ENCODE measurements at regions not wholly inside any gene's neighbourhood (a gene's known extent, or its start where the extent isn't known, plus 50 kb on each side); places are given as distances from the start of the nearest gene placed in this dataset.

- no peak for DNase-seq
- Mint-ChIP-seq H3K4me3 (no peak overlapping the region), H3K27me3 (no peaks in the 10 kb centered on the region), H3K4me1 (no peaks in the 10 kb centered on the region), H3K36me3 (no peaks in the 10 kb centered on the region), H3K27ac (no peak overlapping the region), H3K9me3 (peaks cover 0 to 11% (median under 1%) of the 10 kb centered on the region in 11 donors)
- Histone ChIP-seq H3K27me3 (ENCODE audit: control insufficient read depth in 2 of 2, insufficient read depth in 2 of 2, low read length in 2 of 2) (no peaks in the 10 kb centered on the region), H3K4me3 (ENCODE audit: low read length) (no peak overlapping the region), H3K36me3 (ENCODE audit: control insufficient read depth in 2 of 3, insufficient read depth in 3 of 3, low read length in 3 of 3) (no peaks in the 10 kb centered on the region), H3K27ac (ENCODE audit: low read depth, low read length) (no peak overlapping the region), H3K9me3 (ENCODE audit: control insufficient read depth in 2 of 3, low read length in 3 of 3) (no peaks in the 10 kb centered on the region), H3K4me1 (ENCODE audit: control insufficient read depth in 2 of 2, insufficient read depth in 2 of 2, low read length in 2 of 2) (no peaks in the 10 kb centered on the region)
- ChIA-PET CTCF (no interaction called here), POLR2A (no interaction called here)
- intact Hi-C loops (cut with micrococcal nuclease): no loop called here
- no peak for ATAC-seq
Measured at GRCh38 chr6:164258421-164258820, 843.9 kb downstream of the QKI start.

GRCh38 chr6:164252948-164253347, 838.4 kb downstream of the QKI start:
- no peak for ATAC-seq
- H3K9me3 ChIP-seq (ENCODE audit: control insufficient read depth in 2 of 3, low read length in 3 of 3): no peaks in the 10 kb centered on the region
- intact Hi-C loops (cut with micrococcal nuclease): no loop called here
- H3K36me3 ChIP-seq (ENCODE audit: control insufficient read depth in 2 of 3, insufficient read depth in 3 of 3, low read length in 3 of 3): no peaks in the 10 kb centered on the region
- ChIA-PET POLR2A (no interaction called here), CTCF (no interaction called here)
- H3K27ac Mint-ChIP-seq: no peak overlapping the region
- no peaks in the 10 kb centered on the region for H3K4me1 ChIP-seq (ENCODE audit: control insufficient read depth in 2 of 2, insufficient read depth in 2 of 2, low read length in 2 of 2)
- no peaks in the 10 kb centered on the region for H3K27me3 ChIP-seq (ENCODE audit: control insufficient read depth in 2 of 2, insufficient read depth in 2 of 2, low read length in 2 of 2)
- H3K36me3 Mint-ChIP-seq: no peaks in the 10 kb centered on the region
- no peaks in the 10 kb centered on the region for H3K27me3 Mint-ChIP-seq
- H3K27ac ChIP-seq (ENCODE audit: low read depth, low read length): no peak overlapping the region
- H3K4me1 Mint-ChIP-seq: no peaks in the 10 kb centered on the region
- no peak overlapping the region for H3K4me3 Mint-ChIP-seq
- no peak overlapping the region for H3K4me3 ChIP-seq (ENCODE audit: low read length)
- DNase-seq: no peak
- peaks cover 0 to 8% (median 2%) of the 10 kb centered on the region in 11 donors for H3K9me3 Mint-ChIP-seq

GRCh38 chr6:164252291-164252690, 837.8 kb downstream of the QKI start:
- H3K4me3 Mint-ChIP-seq: no peak overlapping the region

GRCh38 chr6:164247106-164247505, 832.6 kb downstream of the QKI start:
- no peaks in the 10 kb centered on the region for H3K36me3 ChIP-seq (ENCODE audit: control insufficient read depth in 2 of 3, insufficient read depth in 3 of 3, low read length in 3 of 3)
- DNase-seq (no peak), ATAC-seq (no peak)
- no peak overlapping the region for H3K27ac Mint-ChIP-seq
- H3K27ac ChIP-seq (ENCODE audit: low read depth, low read length): no peak overlapping the region
- H3K4me1 Mint-ChIP-seq: no peaks in the 10 kb centered on the region
- CTCF ChIA-PET: no interaction called here
- no peak overlapping the region for H3K4me3 Mint-ChIP-seq
- H3K4me3 ChIP-seq (ENCODE audit: low read length): no peak overlapping the region
- H3K27me3 Mint-ChIP-seq: no peaks in the 10 kb centered on the region
- no peaks in the 10 kb centered on the region for H3K9me3 ChIP-seq (ENCODE audit: control insufficient read depth in 2 of 3, low read length in 3 of 3)
- peaks cover 0 to 5% (median under 1%) of the 10 kb centered on the region in 11 donors for H3K9me3 Mint-ChIP-seq
- POLR2A ChIA-PET: no interaction called here
- H3K4me1 ChIP-seq (ENCODE audit: control insufficient read depth in 2 of 2, insufficient read depth in 2 of 2, low read length in 2 of 2): no peaks in the 10 kb centered on the region
- H3K36me3 Mint-ChIP-seq: no peaks in the 10 kb centered on the region
- intact Hi-C loops (cut with micrococcal nuclease): no loop called here
- no peaks in the 10 kb centered on the region for H3K27me3 ChIP-seq (ENCODE audit: control insufficient read depth in 2 of 2, insufficient read depth in 2 of 2, low read length in 2 of 2)

More at GRCh38 chr6:164252291-164252690, 837.8 kb downstream of the QKI start:
- no peak overlapping the region for H3K27ac ChIP-seq (ENCODE audit: low read depth, low read length)
- peaks cover 0 to 8% (median 2%) of the 10 kb centered on the region in 11 donors for H3K9me3 Mint-ChIP-seq
- ChIA-PET CTCF (no interaction called here), POLR2A (no interaction called here)
- H3K4me1 Mint-ChIP-seq: no peaks in the 10 kb centered on the region
- ATAC-seq (no peak), DNase-seq (no peak)
- no peak overlapping the region for H3K27ac Mint-ChIP-seq
- H3K36me3 ChIP-seq (ENCODE audit: control insufficient read depth in 2 of 3, insufficient read depth in 3 of 3, low read length in 3 of 3): no peaks in the 10 kb centered on the region
- H3K27me3 ChIP-seq (ENCODE audit: control insufficient read depth in 2 of 2, insufficient read depth in 2 of 2, low read length in 2 of 2): no peaks in the 10 kb centered on the region
- intact Hi-C loops (cut with micrococcal nuclease): no loop called here
- no peaks in the 10 kb centered on the region for H3K4me1 ChIP-seq (ENCODE audit: control insufficient read depth in 2 of 2, insufficient read depth in 2 of 2, low read length in 2 of 2)
- no peak overlapping the region for H3K4me3 ChIP-seq (ENCODE audit: low read length)
- no peaks in the 10 kb centered on the region for H3K36me3 Mint-ChIP-seq
- no peaks in the 10 kb centered on the region for H3K9me3 ChIP-seq (ENCODE audit: control insufficient read depth in 2 of 3, low read length in 3 of 3)
- H3K27me3 Mint-ChIP-seq: no peaks in the 10 kb centered on the region

- no peak overlapping the region for H3K27ac ChIP-seq (ENCODE audit: low read depth, low read length)
- no peaks in the 10 kb centered on the region for H3K9me3 ChIP-seq (ENCODE audit: control insufficient read depth in 2 of 3, low read length in 3 of 3)
- Mint-ChIP-seq H3K27me3 (no peaks in the 10 kb centered on the region), H3K4me3 (no peak overlapping the region), H3K27ac (no peak overlapping the region), H3K4me1 (no peaks in the 10 kb centered on the region), H3K36me3 (no peaks in the 10 kb centered on the region), H3K9me3 (peaks cover 0 to 5% (median 0%) of the 10 kb centered on the region in 11 donors)
- H3K36me3 ChIP-seq (ENCODE audit: control insufficient read depth in 2 of 3, insufficient read depth in 3 of 3, low read length in 3 of 3): no peaks in the 10 kb centered on the region
- ATAC-seq (no peak), DNase-seq (no peak)
- H3K4me1 ChIP-seq (ENCODE audit: control insufficient read depth in 2 of 2, insufficient read depth in 2 of 2, low read length in 2 of 2): no peaks in the 10 kb centered on the region
- ChIA-PET CTCF (no interaction called here), POLR2A (no interaction called here)
- no peaks in the 10 kb centered on the region for H3K27me3 ChIP-seq (ENCODE audit: control insufficient read depth in 2 of 2, insufficient read depth in 2 of 2, low read length in 2 of 2)
- H3K4me3 ChIP-seq (ENCODE audit: low read length): no peak overlapping the region
- intact Hi-C loops (cut with micrococcal nuclease): no loop called here
Measured at GRCh38 chr6:164246082-164246481, 831.6 kb downstream of the QKI start.

GRCh38 chr6:164243949-164244348, 829.4 kb downstream of the QKI start:
- Mint-ChIP-seq H3K27ac (no peak overlapping the region), H3K4me3 (no peak overlapping the region), H3K9me3 (peaks cover 0 to 8% (median 2%) of the 10 kb centered on the region in 11 donors), H3K36me3 (no peaks in the 10 kb centered on the region), H3K4me1 (no peaks in the 10 kb centered on the region), H3K27me3 (no peaks in the 10 kb centered on the region)
- DNase-seq: no peak
- Histone ChIP-seq H3K36me3 (ENCODE audit: control insufficient read depth in 2 of 3, insufficient read depth in 3 of 3, low read length in 3 of 3) (no peaks in the 10 kb centered on the region), H3K9me3 (ENCODE audit: control insufficient read depth in 2 of 3, low read length in 3 of 3) (no peaks in the 10 kb centered on the region), H3K27ac (ENCODE audit: low read depth, low read length) (no peak overlapping the region), H3K4me3 (ENCODE audit: low read length) (no peak overlapping the region), H3K27me3 (ENCODE audit: control insufficient read depth in 2 of 2, insufficient read depth in 2 of 2, low read length in 2 of 2) (no peaks in the 10 kb centered on the region), H3K4me1 (ENCODE audit: control insufficient read depth in 2 of 2, insufficient read depth in 2 of 2, low read length in 2 of 2) (no peaks in the 10 kb centered on the region)
- ChIA-PET POLR2A (no interaction called here), CTCF (no interaction called here)
- no peak for ATAC-seq
- intact Hi-C loops (cut with micrococcal nuclease): no loop called here

GRCh38 chr6:164243012-164243610, 828.6 kb downstream of the QKI start:
- no peaks in the 10 kb centered on the region for H3K9me3 ChIP-seq (ENCODE audit: control insufficient read depth in 2 of 3, low read length in 3 of 3)
- Mint-ChIP-seq H3K27me3 (peaks cover 0 to under 1% (median 0%) of the 10 kb centered on the region in 5 donors), H3K4me1 (no peaks in the 10 kb centered on the region), H3K4me3 (no peak overlapping the region), H3K9me3 (peaks cover 0 to 9% (median 3%) of the 10 kb centered on the region in 11 donors), H3K36me3 (no peaks in the 10 kb centered on the region), H3K27ac (no peak overlapping the region)
- intact Hi-C loops (cut with micrococcal nuclease): no loop called here
- ChIA-PET POLR2A (no interaction called here), CTCF (no interaction called here)
- ATAC-seq: no peak
- H3K27me3 ChIP-seq (ENCODE audit: control insufficient read depth in 2 of 2, insufficient read depth in 2 of 2, low read length in 2 of 2): no peaks in the 10 kb centered on the region
- H3K27ac ChIP-seq (ENCODE audit: low read depth, low read length): no peak overlapping the region
- no peaks in the 10 kb centered on the region for H3K36me3 ChIP-seq (ENCODE audit: control insufficient read depth in 2 of 3, insufficient read depth in 3 of 3, low read length in 3 of 3)
- no peaks in the 10 kb centered on the region for H3K4me1 ChIP-seq (ENCODE audit: control insufficient read depth in 2 of 2, insufficient read depth in 2 of 2, low read length in 2 of 2)
- H3K4me3 ChIP-seq (ENCODE audit: low read length): no peak overlapping the region
- no peak for DNase-seq
